ENCODE measurements at regions not wholly inside any gene's neighbourhood (a gene's known extent, or its start where the extent isn't known, plus 50 kb on each side); places are given as distances from the start of the nearest gene placed in this dataset.

DNA sequence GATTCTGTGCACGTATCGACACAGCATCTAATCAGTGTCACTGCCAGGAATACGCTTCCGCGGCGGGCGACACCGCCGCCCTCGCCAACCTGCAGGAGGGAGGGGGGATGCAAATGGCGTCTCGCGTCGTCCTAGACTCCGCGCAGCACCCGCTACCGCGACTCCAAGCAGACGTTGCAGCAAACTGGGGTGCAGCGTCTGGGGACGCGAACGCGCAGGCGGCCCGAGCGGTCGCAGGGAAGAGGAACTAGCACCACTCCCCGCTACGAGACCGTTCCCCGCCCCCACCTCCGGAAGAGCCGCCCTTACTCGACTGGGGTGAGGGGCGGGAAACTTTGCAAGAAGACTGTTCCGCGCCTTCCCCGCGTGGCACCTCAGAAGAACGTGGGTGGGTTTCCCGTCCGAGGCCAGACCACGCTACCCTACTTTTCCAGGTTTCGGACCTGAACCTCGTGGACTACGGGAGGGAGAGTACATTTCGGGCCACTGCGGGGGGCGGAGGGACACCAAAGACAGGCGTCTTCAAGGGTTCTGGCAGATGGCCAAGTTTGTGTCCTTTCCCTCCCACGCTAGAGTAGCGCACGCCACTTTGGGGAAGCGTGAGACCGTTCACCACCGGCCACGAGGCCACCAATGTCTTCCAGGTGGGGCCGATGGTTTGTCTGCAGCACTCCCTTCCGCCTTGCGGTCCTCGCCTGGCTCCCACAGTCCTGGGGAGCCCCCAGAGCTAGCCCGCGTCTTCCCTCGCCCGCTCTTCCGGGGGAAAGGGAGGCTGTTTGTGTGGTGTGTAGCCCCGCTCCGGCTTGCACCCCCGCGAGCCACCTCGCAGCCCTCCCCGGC, 78.0 kb upstream of the BCOR start:
- peak; percentile 15 for DNase-seq (ENCODE audit: low read depth)
- TF ChIP-seq, protein P1, sequence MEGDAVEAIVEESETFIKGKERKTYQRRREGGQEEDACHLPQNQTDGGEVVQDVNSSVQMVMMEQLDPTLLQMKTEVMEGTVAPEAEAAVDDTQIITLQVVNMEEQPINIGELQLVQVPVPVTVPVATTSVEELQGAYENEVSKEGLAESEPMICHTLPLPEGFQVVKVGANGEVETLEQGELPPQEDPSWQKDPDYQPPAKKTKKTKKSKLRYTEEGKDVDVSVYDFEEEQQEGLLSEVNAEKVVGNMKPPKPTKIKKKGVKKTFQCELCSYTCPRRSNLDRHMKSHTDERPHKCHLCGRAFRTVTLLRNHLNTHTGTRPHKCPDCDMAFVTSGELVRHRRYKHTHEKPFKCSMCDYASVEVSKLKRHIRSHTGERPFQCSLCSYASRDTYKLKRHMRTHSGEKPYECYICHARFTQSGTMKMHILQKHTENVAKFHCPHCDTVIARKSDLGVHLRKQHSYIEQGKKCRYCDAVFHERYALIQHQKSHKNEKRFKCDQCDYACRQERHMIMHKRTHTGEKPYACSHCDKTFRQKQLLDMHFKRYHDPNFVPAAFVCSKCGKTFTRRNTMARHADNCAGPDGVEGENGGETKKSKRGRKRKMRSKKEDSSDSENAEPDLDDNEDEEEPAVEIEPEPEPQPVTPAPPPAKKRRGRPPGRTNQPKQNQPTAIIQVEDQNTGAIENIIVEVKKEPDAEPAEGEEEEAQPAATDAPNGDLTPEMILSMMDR (IDR thresholded peaks at IDR 0.05; ENCODE audit: insufficient read depth, low read depth, low read length, missing control alignments) = no peak
- peak overlapping the region; percentile 53 for H3K4me3 ChIP-seq (ENCODE audit: low read length)

DNA sequence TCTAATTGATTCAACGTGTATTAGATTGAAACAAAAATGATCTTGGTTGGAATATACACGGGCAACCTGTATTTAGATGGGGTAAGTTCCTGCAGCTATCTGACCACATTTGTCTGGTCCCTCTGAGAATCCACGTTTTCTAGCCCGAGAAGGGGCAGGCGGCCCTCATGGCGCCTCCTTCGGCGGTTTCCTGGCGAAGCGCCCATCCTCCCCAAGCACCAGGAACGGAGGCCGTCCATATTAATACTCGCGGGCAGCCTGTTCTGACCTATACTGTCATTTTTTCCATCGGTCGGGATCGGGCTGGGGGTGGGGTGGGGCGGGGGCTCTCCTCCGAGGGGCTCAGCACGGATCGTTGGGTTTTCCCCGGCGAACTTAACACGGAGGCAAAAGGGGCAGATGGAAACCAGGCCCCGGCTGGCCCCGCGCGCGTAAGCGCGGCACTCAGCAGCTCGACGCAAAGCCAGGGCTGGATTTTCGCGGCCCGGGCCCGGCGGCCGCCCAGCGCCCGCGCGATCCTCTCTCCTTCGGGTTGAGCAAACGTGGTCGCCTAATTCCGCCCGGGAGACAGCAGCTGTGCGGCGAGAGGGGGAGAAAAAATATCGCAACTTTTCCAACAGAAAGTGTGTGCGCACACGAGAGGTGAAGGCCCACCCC, 77.2 kb upstream of the BCOR start:
- H3K4me3 ChIP-seq (ENCODE audit: low read length) = peak overlapping the region; percentile 53
- TF ChIP-seq, protein P1 (IDR thresholded peaks at IDR 0.05; ENCODE audit: insufficient read depth, low read depth, low read length, missing control alignments) = no peak
- DNase-seq (ENCODE audit: low read depth) = peak; percentile 41

DNA sequence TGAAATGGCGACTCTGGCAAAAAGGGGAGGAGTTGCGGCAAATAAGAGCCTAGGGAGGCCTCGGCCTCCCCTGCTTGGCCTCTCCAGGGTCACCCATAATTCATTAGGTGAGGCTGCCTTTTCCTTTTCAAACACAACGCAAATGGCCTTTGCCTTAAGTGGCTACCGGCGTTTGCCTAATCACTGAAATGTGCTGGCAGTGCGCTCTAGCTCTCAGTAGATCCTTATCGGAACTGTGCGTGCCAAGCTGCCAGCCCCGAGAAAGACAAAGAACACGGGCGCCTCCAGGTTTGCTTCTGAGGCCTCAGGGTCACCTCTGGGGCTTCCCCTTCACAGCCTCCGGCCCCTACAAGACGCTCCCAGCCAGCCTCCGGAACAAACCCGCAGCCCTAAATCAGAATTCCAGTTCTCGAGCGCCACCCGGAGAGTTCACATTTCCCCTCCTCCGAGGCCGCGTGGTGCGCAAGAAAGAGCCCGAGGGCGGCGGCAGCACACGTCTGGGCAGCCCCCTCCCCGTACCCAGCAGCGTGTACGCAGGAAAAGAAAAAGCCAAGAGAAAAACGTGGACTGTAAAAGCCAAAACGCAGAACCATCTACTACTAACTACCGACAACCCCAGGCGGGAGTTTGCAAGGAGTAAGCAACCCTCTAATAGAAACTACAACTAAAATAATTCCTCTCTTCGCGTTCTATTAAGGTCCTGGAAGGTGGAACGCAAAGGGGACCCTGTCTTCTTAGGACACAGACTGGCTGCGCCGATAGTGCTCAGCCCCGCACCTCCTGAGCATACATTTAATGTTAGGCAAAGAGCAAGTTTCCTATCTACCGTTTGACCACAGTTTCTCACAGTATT, 76.5 kb upstream of the BCOR start:
- peak overlapping the region; percentile 53 for H3K4me3 ChIP-seq (ENCODE audit: low read length)
- no peak for DNase-seq (ENCODE audit: low read depth)
- TF ChIP-seq, protein P1 (IDR thresholded peaks at IDR 0.05; ENCODE audit: insufficient read depth, low read depth, low read length, missing control alignments) = no peak

DNA sequence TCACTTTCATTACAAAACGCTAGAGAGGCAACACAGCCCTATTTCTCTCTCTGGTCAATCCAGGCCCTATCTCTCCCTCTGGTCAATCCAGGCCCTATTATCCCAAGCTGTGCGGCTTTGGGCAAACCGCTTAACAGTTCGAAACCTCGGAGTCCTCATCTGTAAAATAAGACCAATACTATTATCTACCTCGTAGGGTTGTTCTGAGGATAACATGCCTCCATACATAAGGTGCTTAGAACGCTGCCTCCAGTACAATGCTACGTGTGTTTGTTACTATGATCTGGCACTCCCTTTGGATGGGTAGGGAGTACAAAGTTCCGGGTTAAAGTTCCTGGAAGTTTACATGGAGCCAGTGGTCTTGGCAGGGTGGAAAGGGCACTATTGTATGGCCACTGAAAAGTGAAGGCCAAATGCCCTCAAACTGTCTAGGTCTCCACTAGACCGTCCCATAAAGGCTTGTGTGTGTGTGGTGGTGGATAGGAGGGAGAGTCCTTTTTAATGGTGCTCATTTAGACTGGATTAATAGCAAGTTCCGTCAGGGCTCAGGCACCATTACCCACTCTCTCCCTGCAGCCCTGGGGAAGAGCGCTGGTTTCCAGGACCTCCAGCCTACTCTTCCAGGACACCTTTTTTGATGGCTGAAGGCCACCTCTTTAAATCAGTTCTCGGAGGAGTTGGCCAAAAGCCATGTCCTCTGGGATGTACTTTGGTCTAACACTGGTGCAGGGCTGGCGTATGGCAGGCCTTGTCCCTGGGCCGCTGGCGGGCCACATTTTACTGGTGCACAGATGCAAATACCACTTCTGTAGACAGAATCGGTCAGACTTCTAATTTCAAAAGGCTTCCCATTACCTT, 75.6 kb upstream of the BCOR start:
- no peak for DNase-seq (ENCODE audit: low read depth)
- H3K4me3 ChIP-seq (ENCODE audit: low read length) = no peak overlapping the region
- TF ChIP-seq, protein P1 (IDR thresholded peaks at IDR 0.05; ENCODE audit: insufficient read depth, low read depth, low read length, missing control alignments) = no peak

DNA sequence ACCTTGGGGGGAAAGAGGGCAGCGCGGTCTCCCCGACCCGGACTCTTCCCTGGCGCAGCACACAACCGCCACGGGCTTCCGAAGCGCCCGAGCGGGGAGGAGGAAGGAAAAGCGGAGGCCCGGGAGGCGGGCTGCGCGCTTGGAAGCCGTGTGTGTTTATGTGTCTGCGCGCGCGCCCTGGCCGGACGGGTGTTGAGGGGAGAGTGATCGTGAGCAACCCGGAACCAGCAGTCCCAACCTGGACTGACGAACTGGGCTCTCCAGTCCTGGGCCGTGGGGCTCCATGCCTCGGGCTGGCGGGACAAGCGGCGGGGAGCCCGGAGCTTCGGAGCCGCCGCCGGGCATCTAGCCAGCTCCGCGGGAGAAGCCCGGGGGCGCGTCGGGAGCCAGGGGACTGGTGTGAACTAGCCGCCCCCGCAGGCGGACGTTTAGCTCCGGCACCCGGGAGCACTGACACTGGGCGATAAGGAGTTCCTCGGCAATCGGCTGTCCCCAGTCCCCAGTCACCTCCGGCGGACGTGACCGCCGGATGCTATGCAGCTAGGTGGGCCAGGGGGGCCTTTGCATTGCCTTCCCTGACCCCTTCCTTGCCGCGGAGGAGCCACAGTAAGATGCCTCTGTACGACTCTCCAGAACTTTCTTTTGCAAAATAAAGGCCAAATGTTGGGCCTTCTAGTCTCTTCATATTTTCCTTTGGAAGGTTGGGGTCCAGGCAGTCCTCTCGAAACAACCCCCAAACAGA, 74.8 kb upstream of the BCOR start:
- DNase-seq (ENCODE audit: low read depth) = no peak
- H3K4me3 ChIP-seq (ENCODE audit: low read length) = peak overlapping the region; percentile 36
- TF ChIP-seq, protein P1 (IDR thresholded peaks at IDR 0.05; ENCODE audit: insufficient read depth, low read depth, low read length, missing control alignments) = no peak
